Nephron progenitor cell (in vitro differentiated cells): ENCODE measurements at regions not wholly inside any gene's neighbourhood (a gene's known extent, or its start where the extent isn't known, plus 50 kb on each side); places are given as distances from the start of the nearest gene placed in this dataset.
A peak's percentile ranks its signal among the peaks of the same experiment; 100 is the strongest.

ENCODE experiments used
- DNase-seq: peaks from one replicate; pipeline ENCODE4 v3.0.0; 2021
- H3K27ac Mint-ChIP-seq: 2 replicates; pipeline ENCODE4 v1.8.0; 2021; ENCODE audit warnings: mild to moderate bottlenecking, moderate library complexity, mixed read lengths
- H3K27me3 Mint-ChIP-seq: 2 replicates; pipeline ENCODE4 v1.8.0; 2021; ENCODE audit warnings: mild to moderate bottlenecking, low read depth, mixed read lengths; ENCODE audit not compliant: poor library complexity
- H3K36me3 Mint-ChIP-seq: 2 replicates; pipeline ENCODE4 v1.8.0; 2021; ENCODE audit warnings: low read depth, mixed read lengths
- H3K4me1 Mint-ChIP-seq: 2 replicates; pipeline ENCODE4 v1.8.0; 2021; ENCODE audit warnings: mixed read lengths
- H3K4me3 Mint-ChIP-seq: 2 replicates; pipeline ENCODE4 v1.8.0; 2021; ENCODE audit warnings: mild to moderate bottlenecking, moderate library complexity, mixed read lengths
- H3K9me3 Mint-ChIP-seq: 2 replicates; pipeline ENCODE4 v1.8.0; 2021; ENCODE audit warnings: mild to moderate bottlenecking, moderate library complexity, mixed read lengths
- CTCF ChIP-seq: fragments of 200-600 bp; sonication (generic); IDR thresholded peaks from 2 replicates; pipeline ENCODE4 v1.5.0; 2021; ENCODE audit warnings: antibody characterized with exemption

GRCh38 chr2:147408357-147408756 lies 436.5 kb upstream of the ACVR2A start:
- H3K9me3 Mint-ChIP-seq = peaks cover 29% of the 10 kb centered on the region
- H3K4me1 Mint-ChIP-seq = no peaks in the 10 kb centered on the region
- H3K27ac Mint-ChIP-seq = no peak overlapping the region
- no peak overlapping the region for H3K4me3 Mint-ChIP-seq
- H3K36me3 Mint-ChIP-seq = peaks cover 12% of the 10 kb centered on the region
- no peak for DNase-seq
- H3K27me3 Mint-ChIP-seq = peaks cover 2% of the 10 kb centered on the region
- no peak for TF ChIP-seq CTCF

- Mint-ChIP-seq H3K4me1 (no peaks in the 10 kb centered on the region), H3K9me3 (peaks cover 6% of the 10 kb centered on the region), H3K27me3 (no peaks in the 10 kb centered on the region), H3K36me3 (peaks cover under 1% of the 10 kb centered on the region), H3K27ac (no peak overlapping the region), H3K4me3 (no peak overlapping the region)
- no peak for DNase-seq
- no peak for TF ChIP-seq CTCF
Measured at GRCh38 chr2:147405651-147406050, 439.2 kb upstream of the ACVR2A start.

GRCh38 chr2:147398996-147399395 lies 445.8 kb upstream of the ACVR2A start:
- H3K9me3 Mint-ChIP-seq = peaks cover 3% of the 10 kb centered on the region
- H3K4me3 Mint-ChIP-seq = no peak overlapping the region
- TF ChIP-seq CTCF = no peak
- no peak for DNase-seq
- peaks cover 6% of the 10 kb centered on the region for H3K4me1 Mint-ChIP-seq
- H3K27me3 Mint-ChIP-seq = peaks cover 4% of the 10 kb centered on the region
- no peaks in the 10 kb centered on the region for H3K36me3 Mint-ChIP-seq
- H3K27ac Mint-ChIP-seq = no peak overlapping the region

DNA sequence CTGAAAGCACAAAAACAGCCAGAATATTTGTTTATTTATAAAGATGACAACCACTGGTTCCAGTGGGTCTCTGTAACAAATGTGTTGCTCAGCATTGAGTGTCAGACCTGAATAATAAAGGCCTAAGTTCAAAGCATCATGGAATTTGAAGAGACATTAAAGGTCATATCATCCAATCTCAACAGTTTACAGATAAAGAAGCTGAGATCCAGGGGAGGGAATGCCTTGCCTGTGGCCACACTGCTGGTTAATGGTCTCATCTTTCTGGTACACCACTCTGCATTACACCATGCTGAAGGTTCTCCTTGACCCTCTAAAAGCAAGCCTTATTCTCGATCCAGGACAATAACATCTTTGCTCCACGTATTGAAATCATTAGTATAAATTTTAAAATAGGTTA lies 446.5 kb upstream of the ACVR2A start:
- no peak for DNase-seq
- Mint-ChIP-seq H3K27me3 (peaks cover 4% of the 10 kb centered on the region), H3K4me1 (peaks cover 10% of the 10 kb centered on the region), H3K27ac (no peak overlapping the region), H3K9me3 (peaks cover 3% of the 10 kb centered on the region), H3K4me3 (no peak overlapping the region), H3K36me3 (no peaks in the 10 kb centered on the region)
- no peak for TF ChIP-seq CTCF

GRCh38 chr2:147396890-147397289 lies 447.9 kb upstream of the ACVR2A start:
- peaks cover 4% of the 10 kb centered on the region for H3K27me3 Mint-ChIP-seq
- H3K4me1 Mint-ChIP-seq = peaks cover 10% of the 10 kb centered on the region
- DNase-seq = no peak
- no peak overlapping the region for H3K27ac Mint-ChIP-seq
- no peaks in the 10 kb centered on the region for H3K36me3 Mint-ChIP-seq
- TF ChIP-seq CTCF = no peak
- H3K4me3 Mint-ChIP-seq = no peak overlapping the region
- peaks cover 3% of the 10 kb centered on the region for H3K9me3 Mint-ChIP-seq

DNA sequence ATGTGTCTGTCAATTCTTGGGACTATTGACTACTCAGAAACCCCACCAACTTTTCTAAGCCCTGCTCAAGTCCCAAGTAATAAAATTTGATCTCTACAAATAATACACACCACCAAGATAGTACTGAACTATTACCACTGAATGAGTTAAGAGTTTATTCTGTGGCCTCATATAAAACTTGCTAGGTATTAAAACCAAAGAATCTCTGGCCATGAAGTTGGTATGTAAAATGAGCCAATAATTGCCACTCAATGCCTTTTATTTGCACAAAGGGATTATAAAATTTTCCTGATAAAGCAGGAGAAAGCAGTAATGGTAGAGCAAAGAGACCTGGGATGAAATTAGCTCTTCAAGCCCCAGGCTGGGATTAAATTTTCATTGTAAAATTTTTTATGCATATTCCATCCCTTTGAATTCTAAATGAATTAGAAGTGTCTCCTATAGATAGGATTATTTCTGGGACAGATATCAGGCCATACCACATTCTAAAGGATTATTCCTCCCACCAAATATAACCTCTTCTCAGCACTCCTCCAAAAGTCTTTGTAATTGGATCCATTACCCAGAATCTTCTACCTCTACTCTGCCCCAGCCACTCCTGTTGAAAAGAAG lies 450.5 kb upstream of the ACVR2A start:
- H3K36me3 Mint-ChIP-seq = no peaks in the 10 kb centered on the region
- no peak for TF ChIP-seq CTCF
- H3K27me3 Mint-ChIP-seq = peaks cover 4% of the 10 kb centered on the region

More for the DNA sequence above, 450.5 kb upstream of the ACVR2A start:
- H3K27ac Mint-ChIP-seq = peak overlapping the region; percentile 0
- peaks cover 14% of the 10 kb centered on the region for H3K4me1 Mint-ChIP-seq
- DNase-seq = no peak
- H3K4me3 Mint-ChIP-seq = no peak overlapping the region
- H3K9me3 Mint-ChIP-seq = peaks cover 3% of the 10 kb centered on the region
